Middle frontal gyrus (tissue), 1 donor: ENCODE measurements at regions not wholly inside any gene's neighbourhood (a gene's known extent, or its start where the extent isn't known, plus 50 kb on each side); places are given as distances from the start of the nearest gene placed in this dataset.
A peak's percentile ranks its signal among the peaks of the same experiment; 100 is the strongest.
"Not testable (repeated sequence)": the region's sequence is repeated elsewhere in the genome, so short reads cannot be mapped to it uniquely, and the experiment has no call there.

Experiments used
- DNase-seq: peaks from one replicate; pipeline ENCODE4 v3.0.0-alpha.2; 2015; ENCODE audit warnings: low spot score; ENCODE audit errors: extremely low spot score

DNA sequence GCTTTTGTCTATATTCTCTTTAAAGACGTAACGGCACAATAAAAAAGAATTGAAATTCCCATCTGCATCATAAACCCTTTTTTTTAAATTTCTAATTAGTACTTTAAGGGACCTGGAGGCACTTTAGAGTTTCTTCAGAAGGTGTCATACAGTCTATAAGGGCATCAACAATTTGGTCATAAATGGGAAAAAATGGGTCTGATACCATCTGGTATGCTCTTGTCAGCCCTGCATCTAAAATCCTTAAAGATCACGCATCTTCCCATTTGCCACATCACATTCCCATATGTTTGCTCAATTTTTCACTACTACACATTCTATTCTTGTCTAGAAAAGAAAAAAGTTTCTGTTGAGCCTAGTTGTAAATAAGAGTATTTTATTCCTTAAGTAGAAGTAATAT, 53.8 kb downstream of the COX7C start:
- no peak for DNase-seq

DNA sequence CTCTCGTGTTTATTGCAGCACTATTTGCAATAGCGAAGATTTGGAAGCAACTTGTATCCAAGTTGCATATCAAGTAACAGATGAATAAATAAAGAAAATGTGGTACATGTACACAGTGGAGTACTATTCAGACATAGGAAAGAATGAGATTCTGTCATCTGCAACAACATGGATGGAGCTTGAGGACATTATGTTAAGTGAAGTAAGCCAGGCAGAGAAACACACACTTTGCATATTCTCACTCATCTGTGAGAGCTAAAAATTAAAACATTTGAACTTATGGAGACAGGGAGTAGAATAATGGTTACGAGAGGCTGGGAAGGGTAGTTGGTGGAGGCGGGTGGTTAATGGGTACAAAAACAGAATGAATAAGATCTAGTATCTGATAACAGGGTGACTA, 56.3 kb downstream of the COX7C start:
- no peak for DNase-seq

DNA sequence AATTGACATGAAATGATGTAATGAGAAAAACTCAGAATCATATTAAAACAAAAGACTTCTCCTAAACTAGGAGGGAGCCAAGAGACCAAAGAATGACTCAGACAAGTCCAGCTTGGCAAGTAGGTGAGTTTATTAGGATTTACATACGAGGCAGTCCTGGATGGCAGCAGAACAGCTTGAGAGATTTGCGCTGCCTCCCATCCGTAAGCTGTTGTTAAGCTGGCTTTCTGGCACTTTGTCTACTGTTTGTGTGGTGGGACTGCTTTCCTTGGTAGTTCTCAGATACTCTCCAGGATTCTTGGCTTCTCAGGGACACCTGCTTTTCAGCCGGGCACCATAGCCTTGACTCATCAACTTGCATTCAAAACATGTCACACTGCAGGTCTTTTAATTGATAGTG, 57.6 kb downstream of the COX7C start:
- DNase-seq = no peak

- no peak for DNase-seq
Observed at GRCh38 chr5:86679529-86679928, 61.8 kb downstream of the COX7C start.

- DNase-seq = no peak
Observed at GRCh38 chr5:86679949-86680348, 62.2 kb downstream of the COX7C start.

- no peak for DNase-seq
Observed at GRCh38 chr5:86684222-86684621, 66.5 kb downstream of the COX7C start.

DNA sequence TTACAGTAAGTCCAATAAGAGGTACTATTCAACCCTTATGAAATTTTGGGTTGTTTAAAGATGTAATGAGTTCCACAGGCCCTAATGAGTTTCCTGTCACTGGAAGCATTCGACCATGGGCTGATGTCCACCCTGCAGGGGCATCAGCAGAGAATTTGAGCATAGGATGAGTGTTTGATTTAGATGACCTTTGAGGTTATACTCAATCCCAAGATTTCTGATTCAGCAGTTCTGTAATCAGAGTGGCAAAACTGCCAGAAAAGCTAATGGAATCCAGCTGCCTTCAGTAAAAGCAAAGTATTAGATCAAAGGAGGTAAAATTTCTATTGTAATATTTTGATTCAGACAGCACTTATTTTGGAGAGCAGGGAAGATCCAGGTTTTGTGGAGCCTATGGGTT, 68.3 kb downstream of the COX7C start:
- no peak for DNase-seq

- no peak for DNase-seq
Observed at GRCh38 chr5:86688406-86688805, 70.7 kb downstream of the COX7C start.

GRCh38 chr5:86689103-86689729, 71.5 kb downstream of the COX7C start:
- no peak for DNase-seq

- no peak for DNase-seq
Observed at GRCh38 chr5:86709157-86709881, 91.6 kb downstream of the COX7C start.

GRCh38 chr5:86716121-86716520, 98.4 kb downstream of the COX7C start:
- DNase-seq = no peak

- not testable (repeated sequence) for DNase-seq
Observed at GRCh38 chr5:86731319-86732117, 113.8 kb downstream of the COX7C start.

- DNase-seq = no peak
Observed at GRCh38 chr5:86735370-86735769, 117.6 kb downstream of the COX7C start.

DNA sequence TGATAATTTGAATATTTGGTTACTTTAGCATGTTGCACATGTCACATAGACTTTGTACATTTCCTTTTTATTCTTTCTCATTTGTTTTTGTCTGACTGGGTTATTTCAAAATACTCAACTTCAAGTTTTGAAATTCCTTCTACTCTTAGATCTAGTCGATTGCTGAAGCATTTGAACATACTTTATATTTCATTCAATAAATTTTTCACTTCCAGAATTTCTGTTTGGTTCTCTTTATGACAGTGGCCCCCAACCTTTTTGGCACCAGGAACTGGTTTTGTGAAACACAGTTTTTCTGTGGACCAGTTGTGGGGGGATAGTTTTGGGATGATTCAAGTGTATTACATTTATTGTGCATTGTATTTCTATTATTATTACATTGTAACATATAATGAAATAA, 119.8 kb downstream of the COX7C start:
- DNase-seq = no peak

DNA sequence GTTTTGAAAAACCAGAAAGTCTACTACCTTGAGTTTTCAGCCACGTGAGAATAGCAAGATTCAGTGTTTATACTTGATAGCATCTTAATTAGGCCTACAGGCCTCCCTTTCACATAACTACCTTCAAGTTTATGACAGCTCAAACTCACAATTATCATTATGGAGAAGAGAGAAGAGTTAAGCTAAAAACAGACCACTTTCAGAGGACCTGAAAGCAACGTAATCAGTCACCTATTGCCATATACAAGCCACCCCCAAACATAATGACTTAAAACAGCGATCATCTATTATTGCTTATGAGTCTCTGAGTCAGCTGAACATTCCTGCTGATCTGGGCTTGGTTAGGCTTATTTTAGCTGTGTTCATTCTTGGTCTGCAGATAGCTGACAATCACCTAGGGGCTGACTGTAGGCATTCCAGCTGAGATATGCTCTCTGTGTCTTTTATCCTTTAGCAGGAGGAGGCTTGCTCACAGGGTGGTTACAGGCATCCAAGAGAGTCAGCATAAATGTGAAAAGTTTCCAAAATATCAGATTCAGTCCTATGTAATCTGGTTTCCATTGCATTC, 130.9 kb downstream of the COX7C start:
- DNase-seq = no peak

DNA sequence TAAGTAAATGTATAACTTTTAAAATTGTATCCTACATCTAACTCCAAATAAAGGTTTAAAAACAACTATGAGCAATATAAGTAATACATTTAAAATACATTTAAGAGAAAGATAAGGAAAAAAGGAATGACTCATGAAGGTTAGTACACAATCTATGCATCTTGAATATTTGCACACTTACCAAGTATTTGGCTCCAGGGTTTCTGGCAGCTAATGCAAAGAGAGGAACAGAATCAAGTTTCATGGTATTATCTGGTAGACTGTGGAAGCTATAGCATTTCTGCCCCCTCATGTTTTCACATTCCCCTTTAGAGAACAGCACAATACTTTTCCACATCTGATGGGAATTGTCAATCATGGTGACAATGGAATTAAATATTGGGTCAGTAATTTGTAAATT, 132.1 kb downstream of the COX7C start:
- DNase-seq = no peak

DNA sequence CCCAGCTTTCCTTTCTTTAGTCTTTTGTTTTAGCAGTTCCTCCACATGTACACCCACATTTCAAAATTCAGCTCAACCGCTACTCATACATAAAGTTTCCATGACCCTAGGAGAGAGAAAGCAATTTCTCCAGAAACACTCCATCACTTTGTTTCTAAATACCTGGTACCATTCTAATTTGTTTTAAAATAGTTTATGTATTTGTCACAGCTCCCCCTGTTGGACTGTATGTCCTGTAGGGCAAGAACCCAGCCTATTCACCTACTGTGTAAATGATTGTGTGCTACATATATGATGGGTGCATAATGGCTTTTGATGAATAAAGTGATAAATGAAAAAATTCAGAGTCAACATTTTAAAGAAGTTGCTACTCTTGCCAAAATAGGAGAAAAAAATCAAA, 139.1 kb downstream of the COX7C start:
- DNase-seq = no peak

DNA sequence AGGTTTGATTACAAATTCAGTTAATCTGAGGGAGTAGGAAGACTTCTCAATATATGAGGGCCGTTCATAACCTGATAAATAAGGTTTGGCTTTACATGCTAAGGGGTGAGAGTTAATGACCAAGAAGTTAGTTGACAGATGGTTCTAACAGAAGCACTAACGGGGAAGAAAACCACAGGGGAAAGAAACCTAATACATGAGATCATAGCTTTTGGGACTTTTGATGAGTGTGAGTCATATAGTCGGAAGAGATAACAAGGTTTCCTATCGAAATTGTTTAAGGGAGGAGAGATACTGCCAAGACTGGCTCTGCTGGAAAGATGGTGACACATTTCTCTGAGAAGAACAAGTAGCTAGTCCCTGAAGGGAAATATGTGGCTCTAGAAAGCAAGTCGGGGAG, 140.1 kb downstream of the COX7C start:
- no peak for DNase-seq

- no peak for DNase-seq
Observed at GRCh38 chr5:86760661-86761060, 142.9 kb downstream of the COX7C start.

- DNase-seq = peak; percentile 48
Observed at GRCh38 chr5:86763929-86764328, 146.2 kb downstream of the COX7C start.

- DNase-seq = no peak
Observed at GRCh38 chr5:86765778-86766502, 148.2 kb downstream of the COX7C start.
